Lower lobe of right lung (tissue), 2 donors: ENCODE measurements at regions not wholly inside any gene's neighbourhood (a gene's known extent, or its start where the extent isn't known, plus 50 kb on each side); places are given as distances from the start of the nearest gene placed in this dataset.

Source experiments
- ATAC-seq, 2 donors: fragments of 200-7000 bp; cut with Tn5 transposase; one replicate each; pipeline ENCODE4 v1.9.1; 2020 to 2022; ENCODE audit warnings: mild to moderate bottlenecking in 2 of 2, moderate library complexity in 2 of 2
- DNase-seq: peaks from one replicate; pipeline ENCODE4 v3.0.0-alpha.2; 2020
- H3K27ac ChIP-seq: fragments of 200-600 bp; one replicate; pipeline ENCODE4 v1.8.0; 2022
- H3K27me3 ChIP-seq: fragments of 200-600 bp; one replicate; pipeline ENCODE4 v1.8.0; 2022; ENCODE audit warnings: low read depth
- H3K36me3 ChIP-seq: fragments of 200-600 bp; one replicate; pipeline ENCODE4 v1.8.0; 2022; ENCODE audit warnings: mild to moderate bottlenecking
- H3K4me1 ChIP-seq: fragments of 200-600 bp; one replicate; pipeline ENCODE4 v1.8.0; 2022
- H3K4me3 ChIP-seq: fragments of 200-600 bp; one replicate; pipeline ENCODE4 v1.8.0; 2022; ENCODE audit warnings: mild to moderate bottlenecking
- H3K9me3 ChIP-seq: fragments of 200-600 bp; one replicate; pipeline ENCODE4 v1.8.0; 2022
- CTCF ChIP-seq: fragments of 200-600 bp; IDR thresholded peaks from one replicate; pipeline ENCODE4 v1.8.0; 2022; ENCODE audit warnings: antibody characterized with exemption, mild to moderate bottlenecking
- intact Hi-C: fragments of 100-400 bp; cut with DNase I; formaldehyde crosslinking; loops from one replicate; pipeline ENCODE4 v1.11.0; 2022
- donor health status: DM: no; HTN: yes; CAD: no; lungs with severe emphysema.

GRCh38 chrX:128287693-128288092, 235.5 kb upstream of the ACTRT1 start:
- Histone ChIP-seq H3K36me3 (no peaks in the 10 kb centered on the region), H3K9me3 (no peaks in the 10 kb centered on the region), H3K27me3 (no peaks in the 10 kb centered on the region), H3K4me1 (no peaks in the 10 kb centered on the region), H3K4me3 (no peak overlapping the region), H3K27ac (no peak overlapping the region)
- ATAC-seq, result no peak
- TF ChIP-seq CTCF, result no peak
- intact Hi-C loops, result no loop called here
- no peak for DNase-seq

- Histone ChIP-seq H3K36me3 (no peaks in the 10 kb centered on the region), H3K9me3 (no peaks in the 10 kb centered on the region), H3K4me1 (no peaks in the 10 kb centered on the region), H3K27me3 (no peaks in the 10 kb centered on the region), H3K4me3 (no peak overlapping the region), H3K27ac (no peak overlapping the region)
- intact Hi-C loops, result no loop called here
- ATAC-seq (no peak), DNase-seq (no peak)
- TF ChIP-seq CTCF, result no peak
These were observed 198.4 kb upstream of the ACTRT1 start for GRCh38 chrX:128250621-128251020.

GRCh38 chrX:128216364-128216763, 164.2 kb upstream of the ACTRT1 start:
- TF ChIP-seq CTCF, result no peak
- intact Hi-C loops, result no loop called here
- Histone ChIP-seq H3K27me3 (no peaks in the 10 kb centered on the region), H3K9me3 (no peaks in the 10 kb centered on the region), H3K4me1 (no peaks in the 10 kb centered on the region), H3K27ac (no peak overlapping the region), H3K36me3 (no peaks in the 10 kb centered on the region), H3K4me3 (no peak overlapping the region)
- ATAC-seq (no peak), DNase-seq (no peak)

- Histone ChIP-seq H3K36me3 (no peaks in the 10 kb centered on the region), H3K9me3 (no peaks in the 10 kb centered on the region), H3K27me3 (no peaks in the 10 kb centered on the region), H3K27ac (no peak overlapping the region), H3K4me1 (no peaks in the 10 kb centered on the region), H3K4me3 (no peak overlapping the region)
- DNase-seq, result no peak
- intact Hi-C loops, result no loop called here
- no peak for ATAC-seq
- TF ChIP-seq CTCF, result no peak
These were observed 113.7 kb upstream of the ACTRT1 start for GRCh38 chrX:128165884-128166408.

- no peak for DNase-seq
- Histone ChIP-seq H3K9me3 (no peaks in the 10 kb centered on the region), H3K27me3 (no peaks in the 10 kb centered on the region), H3K4me1 (no peaks in the 10 kb centered on the region), H3K4me3 (no peak overlapping the region), H3K27ac (no peak overlapping the region), H3K36me3 (no peaks in the 10 kb centered on the region)
- intact Hi-C loops, result no loop called here
- no peak for TF ChIP-seq CTCF
- no peak for ATAC-seq
These were observed 104.0 kb upstream of the ACTRT1 start for GRCh38 chrX:128156204-128156603.

- intact Hi-C loops, result no loop called here
- DNase-seq, result no peak
- no peaks in the 10 kb centered on the region for H3K36me3 ChIP-seq
- no peaks in the 10 kb centered on the region for H3K27me3 ChIP-seq
- H3K4me1 ChIP-seq, result no peaks in the 10 kb centered on the region
- no peaks in the 10 kb centered on the region for H3K9me3 ChIP-seq
- ATAC-seq, result no peak
- no peak overlapping the region for H3K27ac ChIP-seq
- TF ChIP-seq CTCF, result no peak
- H3K4me3 ChIP-seq, result no peak overlapping the region
These were observed 90.5 kb upstream of the ACTRT1 start for GRCh38 chrX:128142745-128143144.
